ENCODE measurements at regions not wholly inside any gene's neighbourhood (a gene's known extent, or its start where the extent isn't known, plus 50 kb on each side); places are given as distances from the start of the nearest gene placed in this dataset.

DNA sequence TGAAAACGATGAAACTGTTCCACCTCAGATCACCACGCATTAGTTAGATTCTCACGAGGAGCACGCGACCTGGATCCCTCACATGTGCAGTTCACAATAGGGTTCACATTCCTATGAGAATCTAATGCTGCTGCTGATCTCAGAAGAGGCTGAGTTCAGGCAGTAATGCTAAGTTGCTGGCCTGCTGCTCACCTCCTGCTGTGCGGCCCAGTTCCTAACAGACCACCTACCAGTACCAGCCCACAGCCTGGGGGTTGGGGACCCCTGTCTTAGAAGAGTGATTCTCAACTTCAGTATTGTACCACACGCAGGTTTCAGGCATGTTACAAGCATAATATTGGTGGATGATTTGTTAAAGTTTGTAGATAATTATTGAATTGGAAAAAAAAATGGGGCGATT lies 182.7 kb downstream of the BLID start:
- POLR2A ChIA-PET, result no interaction called here

DNA sequence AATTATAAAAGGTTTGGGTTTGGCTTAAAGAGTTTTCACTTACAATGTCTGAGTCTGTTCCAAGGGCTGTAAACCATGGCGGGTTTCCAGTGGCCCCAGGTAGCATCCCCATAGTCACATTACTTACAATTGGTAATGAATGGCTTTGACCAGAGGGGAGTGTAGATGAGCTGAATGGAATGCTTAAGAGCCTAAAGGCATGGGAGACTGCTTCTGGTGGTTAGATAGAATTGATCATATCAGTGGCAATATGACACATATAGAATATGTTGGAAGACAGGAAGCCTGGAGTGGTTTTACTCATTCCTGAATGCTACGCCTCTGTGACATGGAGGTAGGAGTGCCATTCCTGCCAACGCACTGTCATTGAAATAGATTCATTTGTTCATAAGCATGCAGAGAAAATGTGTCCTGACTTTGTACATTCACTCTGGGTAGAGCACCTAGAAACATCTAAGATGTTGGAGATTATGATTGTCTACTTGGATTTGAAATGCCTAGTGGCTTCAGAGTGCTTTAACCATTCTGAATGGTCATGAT lies 183.3 kb downstream of the BLID start:
- Histone ChIP-seq H3K27me3 (ENCODE audit: control insufficient read depth, insufficient read depth, low read length) (no peaks in the 10 kb centered on the region), H3K4me3 (ENCODE audit: low read depth, low read length) (no peak overlapping the region), H3K9me3 (ENCODE audit: control insufficient read depth, insufficient read depth, low read length) (no peaks in the 10 kb centered on the region), H3K27ac (ENCODE audit: low read depth, low read length) (no peak overlapping the region)
- ChIA-PET POLR2A (no interaction called here), CTCF (no interaction called here)
- no peak for DNase-seq (ENCODE audit: low read depth, low spot score)
- TF ChIP-seq, protein P1, sequence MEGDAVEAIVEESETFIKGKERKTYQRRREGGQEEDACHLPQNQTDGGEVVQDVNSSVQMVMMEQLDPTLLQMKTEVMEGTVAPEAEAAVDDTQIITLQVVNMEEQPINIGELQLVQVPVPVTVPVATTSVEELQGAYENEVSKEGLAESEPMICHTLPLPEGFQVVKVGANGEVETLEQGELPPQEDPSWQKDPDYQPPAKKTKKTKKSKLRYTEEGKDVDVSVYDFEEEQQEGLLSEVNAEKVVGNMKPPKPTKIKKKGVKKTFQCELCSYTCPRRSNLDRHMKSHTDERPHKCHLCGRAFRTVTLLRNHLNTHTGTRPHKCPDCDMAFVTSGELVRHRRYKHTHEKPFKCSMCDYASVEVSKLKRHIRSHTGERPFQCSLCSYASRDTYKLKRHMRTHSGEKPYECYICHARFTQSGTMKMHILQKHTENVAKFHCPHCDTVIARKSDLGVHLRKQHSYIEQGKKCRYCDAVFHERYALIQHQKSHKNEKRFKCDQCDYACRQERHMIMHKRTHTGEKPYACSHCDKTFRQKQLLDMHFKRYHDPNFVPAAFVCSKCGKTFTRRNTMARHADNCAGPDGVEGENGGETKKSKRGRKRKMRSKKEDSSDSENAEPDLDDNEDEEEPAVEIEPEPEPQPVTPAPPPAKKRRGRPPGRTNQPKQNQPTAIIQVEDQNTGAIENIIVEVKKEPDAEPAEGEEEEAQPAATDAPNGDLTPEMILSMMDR (IDR thresholded peaks at IDR 0.05; ENCODE audit: low read depth, low read length), result no peak

More for the DNA sequence above, 182.7 kb downstream of the BLID start:
- no peak overlapping the region for H3K27ac ChIP-seq (ENCODE audit: low read depth, low read length)
- no peak for DNase-seq (ENCODE audit: low read depth, low spot score)
- H3K27me3 ChIP-seq (ENCODE audit: control insufficient read depth, insufficient read depth, low read length), result no peaks in the 10 kb centered on the region
- no peak overlapping the region for H3K4me3 ChIP-seq (ENCODE audit: low read depth, low read length)
- TF ChIP-seq, protein P1 (IDR thresholded peaks at IDR 0.05; ENCODE audit: low read depth, low read length), result no peak
- no peaks in the 10 kb centered on the region for H3K9me3 ChIP-seq (ENCODE audit: control insufficient read depth, insufficient read depth, low read length)
- CTCF ChIA-PET, result no interaction called here

DNA sequence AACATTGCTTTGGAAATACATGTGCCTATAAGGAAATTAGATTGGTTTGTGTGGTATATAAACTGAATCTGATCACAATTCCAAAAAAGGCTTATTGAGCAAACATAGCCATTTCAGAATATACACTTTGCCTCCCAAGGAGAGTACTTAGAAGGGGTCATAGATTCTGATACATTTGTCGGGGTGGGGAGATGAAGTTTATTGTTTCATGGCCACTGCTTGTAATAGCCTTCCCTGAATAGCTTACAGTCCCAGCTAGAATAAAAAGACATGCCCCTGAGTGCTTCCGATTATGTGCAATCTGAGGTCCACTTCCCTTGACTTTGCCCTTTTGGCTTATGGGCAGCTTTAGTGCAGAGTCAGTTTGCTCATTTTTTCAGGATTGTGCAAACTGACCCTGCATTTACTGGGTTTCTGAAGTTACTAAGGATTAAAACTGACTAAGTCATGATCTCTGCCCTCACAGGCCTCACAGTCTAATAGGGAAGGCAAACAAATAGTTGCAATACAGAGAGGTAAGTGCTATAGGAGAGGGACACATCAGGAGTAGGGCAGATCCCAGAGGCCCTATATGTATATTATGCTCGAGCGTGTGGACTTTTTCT lies 184.2 kb downstream of the BLID start:
- CTCF ChIA-PET, result no interaction called here
- Histone ChIP-seq H3K9me3 (ENCODE audit: control insufficient read depth, insufficient read depth, low read length) (no peaks in the 10 kb centered on the region), H3K27me3 (ENCODE audit: control insufficient read depth, insufficient read depth, low read length) (no peaks in the 10 kb centered on the region), H3K27ac (ENCODE audit: low read depth, low read length) (no peak overlapping the region), H3K4me3 (ENCODE audit: low read depth, low read length) (no peak overlapping the region)
- POLR2A ChIA-PET, result no interaction called here
- TF ChIP-seq, protein P1 (IDR thresholded peaks at IDR 0.05; ENCODE audit: low read depth, low read length), result no peak
- DNase-seq (ENCODE audit: low read depth, low spot score), result no peak

DNA sequence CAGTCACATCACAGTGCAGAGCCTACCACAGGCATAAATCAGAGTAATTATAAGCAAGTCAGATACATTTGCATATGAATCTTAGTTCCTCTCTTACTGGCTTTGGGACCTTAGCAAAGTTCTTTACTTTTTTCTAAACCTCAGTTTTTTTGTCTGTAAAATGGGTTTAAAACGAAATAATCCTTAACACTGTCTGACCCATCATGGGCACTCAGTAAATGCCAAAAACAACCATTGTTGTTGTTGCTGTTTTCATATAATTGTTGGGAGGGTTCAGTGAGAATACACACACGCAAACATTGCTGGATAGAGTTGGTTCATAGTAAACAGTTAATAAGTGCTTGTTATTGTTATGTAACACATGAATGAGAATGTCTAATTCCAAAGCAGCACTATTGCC lies 184.9 kb downstream of the BLID start:
- Histone ChIP-seq H3K27me3 (ENCODE audit: control insufficient read depth, insufficient read depth, low read length) (no peaks in the 10 kb centered on the region), H3K4me3 (ENCODE audit: low read depth, low read length) (no peak overlapping the region), H3K9me3 (ENCODE audit: control insufficient read depth, insufficient read depth, low read length) (no peaks in the 10 kb centered on the region), H3K27ac (ENCODE audit: low read depth, low read length) (no peak overlapping the region)
- ChIA-PET CTCF (no interaction called here), POLR2A (no interaction called here)
- TF ChIP-seq, protein P1 (IDR thresholded peaks at IDR 0.05; ENCODE audit: low read depth, low read length), result no peak
- DNase-seq (ENCODE audit: low read depth, low spot score), result no peak

DNA sequence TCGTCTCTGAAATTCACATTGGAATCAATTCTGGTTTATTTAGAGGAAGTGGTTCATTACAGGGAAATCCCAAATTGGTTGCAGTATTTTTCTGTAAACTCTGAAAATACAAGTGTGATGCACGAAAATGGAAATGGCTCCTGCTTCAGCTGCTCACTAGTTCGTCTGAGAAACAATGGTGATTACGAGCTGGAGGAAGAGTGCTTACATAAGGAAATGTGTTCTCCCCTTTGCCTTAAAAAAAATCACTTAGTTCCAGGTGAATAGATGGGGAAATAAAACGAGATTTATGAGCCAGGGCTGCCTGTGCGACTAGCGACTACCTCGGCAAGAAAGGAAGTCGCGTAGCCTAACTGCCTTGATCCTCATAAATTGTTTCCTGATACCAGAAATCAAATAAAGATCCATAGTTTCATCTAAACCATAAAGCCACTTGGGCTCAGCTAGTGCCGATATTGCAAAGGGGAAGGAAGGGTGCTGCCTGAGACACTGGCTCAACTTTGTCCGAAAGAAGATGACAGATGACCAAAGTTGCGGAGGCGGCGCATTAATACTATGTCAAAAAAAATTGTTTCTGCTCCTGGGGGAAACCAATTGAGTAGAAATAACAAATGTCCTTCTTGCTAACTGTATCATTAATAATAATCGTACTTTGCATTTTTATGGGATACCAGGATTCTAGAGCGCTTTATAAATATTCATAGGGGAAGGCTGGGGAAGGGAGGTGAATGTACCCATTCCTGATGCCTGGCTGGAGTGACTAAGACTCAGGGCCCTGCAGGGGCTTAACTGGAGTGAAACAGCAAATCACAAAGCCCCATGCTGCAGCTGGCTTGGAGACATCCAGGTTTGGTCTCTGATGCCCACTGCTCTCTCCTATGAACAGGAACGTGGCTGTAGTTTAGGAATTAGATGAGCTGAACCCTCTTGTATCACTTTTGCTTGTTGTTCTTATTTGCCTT lies 185.7 kb downstream of the BLID start:
- TF ChIP-seq, protein P1 (IDR thresholded peaks at IDR 0.05; ENCODE audit: low read depth, low read length), result no peak
- Histone ChIP-seq H3K27me3 (ENCODE audit: control insufficient read depth, insufficient read depth, low read length) (no peaks in the 10 kb centered on the region), H3K9me3 (ENCODE audit: control insufficient read depth, insufficient read depth, low read length) (no peaks in the 10 kb centered on the region), H3K27ac (ENCODE audit: low read depth, low read length) (no peak overlapping the region), H3K4me3 (ENCODE audit: low read depth, low read length) (peak overlapping the region; percentile 33)
- no peak for DNase-seq (ENCODE audit: low read depth, low spot score)
- ChIA-PET POLR2A (no interaction called here), CTCF (no interaction called here)
